Endothelial cell of umbilical vein (primary cell): ENCODE measurements at regions not wholly inside any gene's neighbourhood (a gene's known extent, or its start where the extent isn't known, plus 50 kb on each side); places are given as distances from the start of the nearest gene placed in this dataset.

Source experiments
- EZH2 ChIP-seq: IDR thresholded peaks from 2 replicates; pipeline ENCODE4 v1.6.1; 2012; ENCODE audit warnings: borderline replicate concordance, low read depth, mild to moderate bottlenecking, moderate library complexity, low read length, inconsistent platforms; ENCODE audit not compliant: severe bottlenecking
- FOS ChIP-seq: IDR thresholded peaks from 2 replicates; pipeline ENCODE4 v1.6.1; 2011; ENCODE audit warnings: mild to moderate bottlenecking, low read length, moderate library complexity, borderline replicate concordance; ENCODE audit not compliant: insufficient read depth
- GATA2 ChIP-seq: IDR thresholded peaks from 2 replicates; pipeline ENCODE4 v1.7.0; 2011; ENCODE audit warnings: low read depth, mild to moderate bottlenecking, moderate library complexity, mixed read lengths, low read length; ENCODE audit not compliant: insufficient read length, insufficient read depth
- JUN ChIP-seq: IDR thresholded peaks from 2 replicates; pipeline ENCODE4 v1.6.1; 2011; ENCODE audit warnings: borderline replicate concordance, low read depth; ENCODE audit not compliant: insufficient read length, insufficient read depth
- MYC ChIP-seq: IDR thresholded peaks from one replicate; pipeline ENCODE4 v1.6.1; 2011; ENCODE audit warnings: mild to moderate bottlenecking, low read depth, low read length
- POLR2A ChIP-seq: IDR thresholded peaks from 2 replicates; pipeline ENCODE4 v1.6.1; 2012; ENCODE audit warnings: low read depth, mild to moderate bottlenecking, control low read depth, low read length
- POLR2AphosphoS5 ChIP-seq: IDR thresholded peaks from 2 replicates; pipeline ENCODE4 v1.6.1; 2012; ENCODE audit warnings: low read depth, mild to moderate bottlenecking, control low read depth, low read length, moderate library complexity; ENCODE audit not compliant: insufficient read depth
- TF ChIP-seq, protein P1 (sequence below), 2 donors: IDR thresholded peaks; 1 replicate in 1 of 2; 2 replicates in 1 of 2; pipeline ENCODE4 v1.5.1; 2011; ENCODE audit warnings: low read length in 2 of 2, mild to moderate bottlenecking in 2 of 2, moderate library complexity in 2 of 2, control low read depth in 1 of 2, inconsistent platforms in 1 of 2, low read depth in 1 of 2; ENCODE audit not compliant: insufficient read depth in 1 of 2; ENCODE audit errors: extremely low read depth in 1 of 2
- TF ChIP-seq, protein P2 (sequence below): IDR thresholded peaks from 2 replicates; pipeline ENCODE4 v1.6.1; 2011; ENCODE audit not compliant: insufficient read depth, insufficient read length

DNA sequence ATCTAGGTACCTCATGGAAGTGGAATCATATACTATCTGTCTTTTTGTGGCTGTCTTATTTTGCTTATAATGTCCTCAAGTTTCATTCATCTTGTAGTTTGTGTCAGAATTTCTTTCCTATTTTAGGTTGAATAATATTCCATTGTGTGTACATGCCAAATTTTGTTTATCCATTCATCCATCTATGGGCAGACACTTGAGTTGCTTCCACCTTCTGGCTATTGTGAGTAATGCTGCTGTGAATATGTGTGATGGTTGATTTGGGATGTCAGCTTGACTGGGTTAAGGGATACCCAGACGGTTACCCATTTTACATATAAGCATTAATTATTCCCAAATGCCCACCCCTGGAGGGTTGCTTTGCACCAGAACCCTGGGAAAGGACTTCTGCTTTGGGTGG is 477.5 kb downstream of the PTPRU start:
- TF ChIP-seq, protein P1, sequence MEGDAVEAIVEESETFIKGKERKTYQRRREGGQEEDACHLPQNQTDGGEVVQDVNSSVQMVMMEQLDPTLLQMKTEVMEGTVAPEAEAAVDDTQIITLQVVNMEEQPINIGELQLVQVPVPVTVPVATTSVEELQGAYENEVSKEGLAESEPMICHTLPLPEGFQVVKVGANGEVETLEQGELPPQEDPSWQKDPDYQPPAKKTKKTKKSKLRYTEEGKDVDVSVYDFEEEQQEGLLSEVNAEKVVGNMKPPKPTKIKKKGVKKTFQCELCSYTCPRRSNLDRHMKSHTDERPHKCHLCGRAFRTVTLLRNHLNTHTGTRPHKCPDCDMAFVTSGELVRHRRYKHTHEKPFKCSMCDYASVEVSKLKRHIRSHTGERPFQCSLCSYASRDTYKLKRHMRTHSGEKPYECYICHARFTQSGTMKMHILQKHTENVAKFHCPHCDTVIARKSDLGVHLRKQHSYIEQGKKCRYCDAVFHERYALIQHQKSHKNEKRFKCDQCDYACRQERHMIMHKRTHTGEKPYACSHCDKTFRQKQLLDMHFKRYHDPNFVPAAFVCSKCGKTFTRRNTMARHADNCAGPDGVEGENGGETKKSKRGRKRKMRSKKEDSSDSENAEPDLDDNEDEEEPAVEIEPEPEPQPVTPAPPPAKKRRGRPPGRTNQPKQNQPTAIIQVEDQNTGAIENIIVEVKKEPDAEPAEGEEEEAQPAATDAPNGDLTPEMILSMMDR (IDR thresholded peaks at IDR 0.05; ENCODE audit: extremely low read depth in 1 of 2, insufficient read depth in 1 of 2, low read depth in 1 of 2, low read length in 2 of 2), result peak; percentile 28 to 30
- TF ChIP-seq JUN, result no peak
- TF ChIP-seq, protein P2, sequence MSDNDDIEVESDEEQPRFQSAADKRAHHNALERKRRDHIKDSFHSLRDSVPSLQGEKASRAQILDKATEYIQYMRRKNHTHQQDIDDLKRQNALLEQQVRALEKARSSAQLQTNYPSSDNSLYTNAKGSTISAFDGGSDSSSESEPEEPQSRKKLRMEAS, result no peak
- TF ChIP-seq POLR2A, result no peak
- no peak for TF ChIP-seq EZH2
- no peak for TF ChIP-seq MYC
- no peak for TF ChIP-seq POLR2AphosphoS5
- no peak for TF ChIP-seq FOS
- TF ChIP-seq GATA2, result no peak
